Hematopoietic multipotent progenitor cell treated with erythropoietin and hydrocortisone succinate and interleukin-3 and kit ligand, for 8 days (in vitro differentiated cells): ENCODE measurements at regions not wholly inside any gene's neighbourhood (a gene's known extent, or its start where the extent isn't known, plus 50 kb on each side); places are given as distances from the start of the nearest gene placed in this dataset.

Experiments used
- DNase-seq: peaks from one replicate; pipeline ENCODE4 v3.0.0-alpha.2; 2015

- DNase-seq: no peak
These were observed 394.1 kb downstream of the BCAT1 start for GRCh38 chr12:24554612-24555295.

- DNase-seq: no peak
These were observed 395.6 kb downstream of the BCAT1 start for GRCh38 chr12:24553259-24553658.

DNA sequence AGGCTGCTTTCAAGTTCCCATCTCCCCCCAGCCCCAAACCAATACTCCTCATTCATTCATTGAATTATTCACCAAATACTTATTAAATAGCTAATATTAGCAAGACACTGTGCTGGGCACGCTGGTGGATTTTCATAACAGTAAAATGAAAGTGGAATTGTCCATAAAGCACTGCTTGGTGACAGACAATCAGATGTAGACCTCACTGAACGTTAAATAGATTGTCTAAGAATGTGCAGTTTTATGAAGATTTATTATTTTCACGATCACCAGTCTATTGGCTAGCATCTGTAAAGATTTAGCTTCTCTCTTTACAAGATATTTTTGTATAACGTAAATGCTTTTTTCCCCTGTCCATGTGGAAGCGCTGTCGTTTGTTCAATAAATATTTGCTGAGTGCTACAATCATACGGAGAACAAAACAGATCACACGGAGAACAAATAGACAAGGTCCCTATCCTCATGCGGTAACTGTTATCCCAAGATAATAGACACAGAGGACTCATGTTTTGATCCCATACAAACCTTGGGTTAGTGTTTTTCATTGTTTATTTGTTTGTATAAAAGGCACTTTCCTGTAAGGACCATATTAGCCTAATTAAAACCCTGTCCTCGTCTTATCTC lies 397.6 kb downstream of the BCAT1 start:
- DNase-seq: no peak

GRCh38 chr12:24550609-24551008 lies 398.3 kb downstream of the BCAT1 start:
- DNase-seq: no peak

- DNase-seq: no peak
These were observed 402.2 kb downstream of the BCAT1 start for GRCh38 chr12:24546661-24547060.

- no peak for DNase-seq
These were observed 402.8 kb downstream of the BCAT1 start for GRCh38 chr12:24546084-24546483.

GRCh38 chr12:24544368-24544767 lies 404.5 kb downstream of the BCAT1 start:
- no peak for DNase-seq

GRCh38 chr12:24541193-24541871 lies 407.6 kb downstream of the BCAT1 start:
- no peak for DNase-seq

GRCh38 chr12:24539646-24540045 lies 409.3 kb downstream of the BCAT1 start:
- DNase-seq: no peak

- no peak for DNase-seq
These were observed 411.6 kb downstream of the BCAT1 start for GRCh38 chr12:24537083-24537860.

DNA sequence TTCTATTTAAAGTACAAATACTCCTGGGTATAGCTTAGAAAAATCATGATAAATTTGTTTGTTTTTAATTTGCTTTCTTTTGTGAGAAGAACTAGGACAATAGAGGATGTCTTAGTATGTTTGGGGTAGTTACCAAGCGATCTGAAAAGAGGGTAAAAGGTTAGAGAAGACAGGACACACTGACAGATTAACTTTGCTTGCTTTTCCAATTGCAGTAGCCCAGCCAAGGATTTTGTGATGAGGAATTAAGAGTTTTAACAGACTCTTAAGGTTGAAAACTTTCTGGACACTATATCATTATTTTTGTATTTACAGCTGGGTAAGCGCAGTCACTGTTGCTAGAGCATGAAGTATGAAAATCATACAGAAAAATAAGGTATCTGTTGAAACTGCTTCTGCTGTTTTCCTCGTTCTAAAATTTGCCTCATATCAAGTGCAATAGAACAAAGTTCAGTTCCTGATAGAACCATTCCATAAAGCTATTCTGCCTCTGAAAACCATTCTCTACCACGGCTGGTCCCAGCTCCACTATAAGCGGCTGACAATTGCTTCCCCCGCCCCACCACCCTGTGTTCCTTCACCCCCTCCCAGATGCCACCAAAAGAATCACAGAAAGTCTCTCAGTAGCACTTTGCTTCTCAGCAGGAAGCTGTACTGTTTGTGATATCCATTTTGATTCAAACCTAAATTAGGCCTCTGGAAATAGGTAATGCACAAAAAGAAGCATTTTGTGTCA lies 413.4 kb downstream of the BCAT1 start:
- no peak for DNase-seq

- no peak for DNase-seq
These were observed 414.3 kb downstream of the BCAT1 start for GRCh38 chr12:24534622-24535021.

GRCh38 chr12:24533716-24534352 lies 415.1 kb downstream of the BCAT1 start:
- no peak for DNase-seq

DNA sequence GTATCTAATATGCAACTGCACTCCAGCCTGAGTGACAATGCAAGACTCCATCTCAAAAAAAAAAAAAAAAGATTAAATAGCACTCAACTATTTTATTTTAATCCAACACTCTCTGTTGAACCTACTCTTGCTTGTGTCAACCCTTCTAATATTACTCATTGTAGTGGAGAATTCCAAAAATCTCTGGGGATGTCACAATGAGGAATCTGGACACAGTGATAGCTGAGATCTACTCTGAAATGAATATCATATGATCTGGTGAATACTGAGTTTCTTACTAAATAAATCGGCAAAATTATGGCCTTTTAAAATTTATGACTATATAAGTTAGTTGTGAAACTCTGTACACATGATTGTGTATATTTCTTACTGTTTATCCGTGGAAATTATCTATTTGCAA lies 418.2 kb downstream of the BCAT1 start:
- no peak for DNase-seq

- DNase-seq: no peak
These were observed 421.8 kb downstream of the BCAT1 start for GRCh38 chr12:24527102-24527501.

- no peak for DNase-seq
These were observed 426.2 kb downstream of the BCAT1 start for GRCh38 chr12:24522736-24523135.

- no peak for DNase-seq
These were observed 429.1 kb downstream of the BCAT1 start for GRCh38 chr12:24519759-24520158.

- DNase-seq: no peak
These were observed 431.9 kb downstream of the BCAT1 start for GRCh38 chr12:24517000-24517399.

DNA sequence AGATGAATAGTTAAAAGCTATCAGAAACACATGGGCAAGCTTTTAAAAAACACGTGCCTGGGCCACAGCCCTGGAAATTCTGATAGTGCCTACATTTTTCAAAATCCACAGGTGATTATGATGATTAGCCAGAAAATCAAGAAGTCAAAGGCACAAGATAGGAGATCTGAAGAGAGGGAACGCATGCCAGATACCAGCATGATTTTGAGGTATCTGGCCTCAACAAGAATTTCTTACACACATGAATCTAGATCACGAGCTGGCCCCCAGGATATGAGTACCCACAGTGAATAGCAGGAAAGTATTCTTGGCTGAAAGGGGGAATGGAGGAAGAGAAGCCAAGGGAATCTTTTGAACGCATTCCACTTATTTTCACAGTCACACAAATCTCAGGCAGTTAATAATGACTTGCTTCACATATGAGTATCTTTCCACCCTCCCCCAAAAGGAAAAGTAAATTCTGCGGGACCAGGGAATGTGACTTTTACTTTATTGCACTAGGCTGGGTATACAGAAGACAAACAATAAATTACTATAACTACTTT lies 438.2 kb downstream of the BCAT1 start:
- no peak for DNase-seq

DNA sequence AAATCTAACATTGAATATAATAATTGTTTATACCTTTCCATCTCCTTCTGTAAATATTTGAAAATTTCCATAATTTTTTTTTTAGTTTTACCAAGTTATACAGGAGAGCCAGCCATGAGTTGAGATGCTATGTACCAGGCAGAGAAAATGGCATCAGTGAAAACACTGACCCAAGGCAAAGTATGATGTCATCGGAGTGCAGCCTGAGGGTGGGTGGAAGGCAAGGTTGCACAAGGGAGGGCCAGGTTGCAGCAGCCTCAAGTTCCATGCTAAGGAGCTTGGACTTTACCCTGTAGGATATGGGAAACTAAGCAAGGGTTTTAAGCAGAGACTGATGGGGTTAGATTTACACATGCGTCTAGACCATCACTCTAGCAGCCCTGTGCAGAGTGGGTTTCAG lies 441.1 kb downstream of the BCAT1 start:
- no peak for DNase-seq

GRCh38 chr12:24505366-24506015 lies 443.4 kb downstream of the BCAT1 start:
- no peak for DNase-seq
